ENCODE measurements at regions not wholly inside any gene's neighbourhood (a gene's known extent, or its start where the extent isn't known, plus 50 kb on each side); places are given as distances from the start of the nearest gene placed in this dataset.

DNA sequence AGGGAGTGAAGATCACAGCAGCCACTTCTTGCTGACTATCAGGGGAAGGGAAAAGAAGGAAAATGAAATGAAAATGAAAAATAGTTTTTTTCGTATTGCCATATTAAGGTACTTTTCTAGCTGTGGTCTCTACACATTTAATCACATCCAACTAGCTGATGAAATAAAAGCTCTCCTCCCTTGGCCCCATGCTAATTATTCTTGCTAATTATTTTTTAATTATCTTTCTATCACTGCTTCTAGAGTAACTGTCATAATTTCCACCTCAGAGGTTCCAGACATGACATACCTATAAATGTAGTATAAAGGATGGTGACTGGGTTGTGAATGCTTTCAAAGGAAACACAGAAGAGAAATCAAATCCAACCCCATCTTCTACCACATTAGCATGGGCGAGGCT is 334.1 kb upstream of the MAN1A1 start:
- Histone ChIP-seq H3K36me3 (no peaks in the 10 kb centered on the region), H3K27me3 (no peaks in the 10 kb centered on the region), H3K27ac (no peak overlapping the region), H3K9me3 (no peaks in the 10 kb centered on the region), H3K4me3 (no peak overlapping the region), H3K4me1 (no peaks in the 10 kb centered on the region)
- DNase-seq, result no peak
- TF ChIP-seq POLR2A (IDR thresholded peaks at IDR 0.05), result no peak
- TF ChIP-seq, protein P1, sequence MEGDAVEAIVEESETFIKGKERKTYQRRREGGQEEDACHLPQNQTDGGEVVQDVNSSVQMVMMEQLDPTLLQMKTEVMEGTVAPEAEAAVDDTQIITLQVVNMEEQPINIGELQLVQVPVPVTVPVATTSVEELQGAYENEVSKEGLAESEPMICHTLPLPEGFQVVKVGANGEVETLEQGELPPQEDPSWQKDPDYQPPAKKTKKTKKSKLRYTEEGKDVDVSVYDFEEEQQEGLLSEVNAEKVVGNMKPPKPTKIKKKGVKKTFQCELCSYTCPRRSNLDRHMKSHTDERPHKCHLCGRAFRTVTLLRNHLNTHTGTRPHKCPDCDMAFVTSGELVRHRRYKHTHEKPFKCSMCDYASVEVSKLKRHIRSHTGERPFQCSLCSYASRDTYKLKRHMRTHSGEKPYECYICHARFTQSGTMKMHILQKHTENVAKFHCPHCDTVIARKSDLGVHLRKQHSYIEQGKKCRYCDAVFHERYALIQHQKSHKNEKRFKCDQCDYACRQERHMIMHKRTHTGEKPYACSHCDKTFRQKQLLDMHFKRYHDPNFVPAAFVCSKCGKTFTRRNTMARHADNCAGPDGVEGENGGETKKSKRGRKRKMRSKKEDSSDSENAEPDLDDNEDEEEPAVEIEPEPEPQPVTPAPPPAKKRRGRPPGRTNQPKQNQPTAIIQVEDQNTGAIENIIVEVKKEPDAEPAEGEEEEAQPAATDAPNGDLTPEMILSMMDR (IDR thresholded peaks at IDR 0.05), result no peak

DNA sequence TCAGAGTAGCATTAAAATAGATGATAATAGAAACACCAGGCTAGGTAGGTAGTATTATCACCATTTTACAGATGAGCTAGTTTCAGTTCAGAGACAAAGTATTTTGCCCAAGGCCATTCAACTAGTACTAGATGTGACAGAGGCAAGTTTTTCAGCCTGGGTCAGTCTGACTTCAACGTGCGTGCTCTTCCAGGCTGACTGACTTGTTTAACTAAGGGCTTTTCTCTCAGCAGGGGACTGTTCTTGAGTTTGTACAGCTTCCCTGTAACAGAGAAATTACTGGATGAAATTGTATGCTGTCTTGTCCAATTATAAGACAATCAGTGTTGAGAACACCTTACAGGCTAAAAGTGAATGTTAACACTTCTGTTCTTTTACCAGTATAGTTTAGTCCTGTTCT is 333.5 kb upstream of the MAN1A1 start:
- no peak for DNase-seq
- no peak overlapping the region for H3K27ac ChIP-seq

DNA sequence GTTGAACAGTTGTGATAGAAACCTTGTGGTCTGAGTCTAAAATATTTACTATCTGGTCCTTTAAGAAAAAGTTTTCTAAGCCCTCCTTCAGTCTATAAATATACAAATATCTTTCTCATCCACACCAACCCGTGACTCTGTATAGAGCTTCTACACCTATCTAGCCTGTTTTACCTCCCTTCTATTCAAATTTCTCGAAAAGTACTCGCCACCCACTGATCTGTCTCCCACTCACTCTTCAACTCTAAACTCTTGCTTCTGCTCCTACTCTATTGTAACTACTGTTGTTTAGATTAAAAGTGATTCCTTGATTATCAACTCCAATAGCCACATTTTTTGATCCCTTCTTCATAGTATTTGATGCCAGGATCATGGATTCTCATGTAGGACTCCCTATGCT is 329.4 kb upstream of the MAN1A1 start:
- H3K36me3 ChIP-seq, result no peaks in the 10 kb centered on the region
- H3K4me3 ChIP-seq, result no peak overlapping the region
- TF ChIP-seq POLR2A (IDR thresholded peaks at IDR 0.05), result no peak
- TF ChIP-seq, protein P1 (IDR thresholded peaks at IDR 0.05), result no peak
- H3K9me3 ChIP-seq, result no peaks in the 10 kb centered on the region
- H3K27me3 ChIP-seq, result no peaks in the 10 kb centered on the region
- DNase-seq, result no peak
- no peaks in the 10 kb centered on the region for H3K4me1 ChIP-seq
- H3K27ac ChIP-seq, result no peak overlapping the region

More for the DNA sequence above, 333.5 kb upstream of the MAN1A1 start:
- Histone ChIP-seq H3K4me3 (no peak overlapping the region), H3K36me3 (no peaks in the 10 kb centered on the region), H3K4me1 (no peaks in the 10 kb centered on the region), H3K27me3 (no peaks in the 10 kb centered on the region), H3K9me3 (no peaks in the 10 kb centered on the region)
- TF ChIP-seq, protein P1 (IDR thresholded peaks at IDR 0.05), result no peak
- no peak for TF ChIP-seq POLR2A (IDR thresholded peaks at IDR 0.05)

DNA sequence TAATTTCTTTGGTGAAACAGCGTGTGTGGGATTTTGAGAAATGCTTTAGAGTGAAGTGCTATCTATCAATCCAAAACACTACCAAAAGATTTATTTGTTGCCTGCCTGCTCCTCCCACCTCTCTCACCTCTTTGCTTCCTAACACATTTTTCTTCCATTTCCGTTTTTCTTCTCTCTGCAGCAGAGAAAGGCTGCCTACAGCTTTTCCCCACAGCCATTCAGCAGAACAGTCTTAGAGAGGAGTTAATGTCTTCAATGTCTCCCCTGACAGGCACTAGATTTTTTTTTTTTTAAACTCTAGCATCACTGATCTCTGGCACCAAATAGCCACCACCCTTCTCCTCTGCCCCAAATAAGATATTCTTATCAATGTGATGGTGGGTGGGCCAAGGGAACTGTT is 327.8 kb upstream of the MAN1A1 start:
- DNase-seq, result no peak

DNA sequence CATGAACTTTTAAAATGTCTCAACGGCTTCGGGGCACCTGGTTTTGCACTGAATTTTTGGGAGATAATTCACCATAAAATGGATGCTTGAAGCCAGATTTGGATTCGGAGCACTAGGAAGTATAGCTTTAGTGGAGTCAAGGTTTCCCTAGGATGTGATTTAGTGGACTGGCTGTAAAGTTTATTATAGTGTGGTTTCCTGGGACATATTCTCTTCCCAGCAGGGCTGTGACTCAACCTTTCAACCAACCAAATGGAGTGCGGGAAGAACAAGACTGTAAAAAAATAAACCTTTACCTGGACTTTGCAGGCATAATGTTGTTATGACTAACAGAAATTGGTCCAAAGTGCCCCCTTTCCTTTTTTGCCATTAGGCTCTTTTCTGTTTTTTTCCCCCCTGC is 327.4 kb upstream of the MAN1A1 start:
- H3K4me1 ChIP-seq, result no peaks in the 10 kb centered on the region

More for the DNA sequence above, 327.8 kb upstream of the MAN1A1 start:
- Histone ChIP-seq H3K4me1 (no peaks in the 10 kb centered on the region), H3K27ac (no peak overlapping the region), H3K27me3 (no peaks in the 10 kb centered on the region), H3K9me3 (no peaks in the 10 kb centered on the region), H3K36me3 (no peaks in the 10 kb centered on the region), H3K4me3 (no peak overlapping the region)
- TF ChIP-seq, protein P1 (IDR thresholded peaks at IDR 0.05), result no peak
- no peak for TF ChIP-seq POLR2A (IDR thresholded peaks at IDR 0.05)

More for the DNA sequence above, 327.4 kb upstream of the MAN1A1 start:
- H3K27ac ChIP-seq, result no peak overlapping the region
- H3K27me3 ChIP-seq, result no peaks in the 10 kb centered on the region
- no peaks in the 10 kb centered on the region for H3K36me3 ChIP-seq
- no peak for DNase-seq
- no peak overlapping the region for H3K4me3 ChIP-seq
- no peaks in the 10 kb centered on the region for H3K9me3 ChIP-seq
- TF ChIP-seq, protein P1 (IDR thresholded peaks at IDR 0.05), result no peak
- TF ChIP-seq POLR2A (IDR thresholded peaks at IDR 0.05), result no peak

Data from Peyer's patch (tissue), 4 donors.